Endometrium (tissue), 2 donors: ENCODE measurements at regions not wholly inside any gene's neighbourhood (a gene's known extent, or its start where the extent isn't known, plus 50 kb on each side); places are given as distances from the start of the nearest gene placed in this dataset.
"Not testable (repeated sequence)": the region's sequence is repeated elsewhere in the genome, so short reads cannot be mapped to it uniquely, and the experiment has no call there.

Source experiments
- FAIRE-seq: peaks from 2 replicates; lab custom pipeline; 2012; peaks lifted over from hg19 to GRCh38; lab: Jason Lieb, UNC
- donor health status: control.
- donor health status: control.

GRCh38 chr1:47491341-47491753 lies 53.5 kb downstream of the FOXD2 start:
- FAIRE-seq: no peak

DNA sequence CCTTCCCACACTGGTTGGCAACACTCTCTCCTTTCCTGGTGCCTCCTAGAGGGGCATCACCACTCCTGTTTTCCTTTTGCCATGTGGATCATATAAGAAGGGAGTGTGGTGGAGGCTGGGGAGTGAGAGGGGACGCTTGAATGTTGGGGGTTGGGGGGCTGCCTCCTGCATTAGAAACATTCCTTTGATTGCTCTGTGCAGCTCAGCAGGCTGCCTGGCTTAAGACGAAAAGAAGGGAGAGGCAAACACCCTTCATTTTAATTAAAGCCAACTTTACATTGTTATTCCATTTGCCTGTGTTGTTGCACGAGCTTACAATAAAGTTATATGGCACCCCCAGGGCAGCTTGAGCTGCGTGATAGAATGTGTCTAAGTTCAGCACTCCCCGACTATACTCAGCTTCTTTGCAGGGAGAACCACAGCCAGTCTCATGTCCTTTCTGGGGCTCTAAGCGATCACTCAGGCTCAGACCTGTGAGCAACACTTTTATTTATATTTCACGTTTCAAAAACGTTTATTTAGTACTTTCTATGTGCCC lies 57.4 kb downstream of the FOXD2 start:
- FAIRE-seq: no peak

GRCh38 chr1:47498551-47498950 lies 60.7 kb downstream of the FOXD2 start:
- no peak for FAIRE-seq

DNA sequence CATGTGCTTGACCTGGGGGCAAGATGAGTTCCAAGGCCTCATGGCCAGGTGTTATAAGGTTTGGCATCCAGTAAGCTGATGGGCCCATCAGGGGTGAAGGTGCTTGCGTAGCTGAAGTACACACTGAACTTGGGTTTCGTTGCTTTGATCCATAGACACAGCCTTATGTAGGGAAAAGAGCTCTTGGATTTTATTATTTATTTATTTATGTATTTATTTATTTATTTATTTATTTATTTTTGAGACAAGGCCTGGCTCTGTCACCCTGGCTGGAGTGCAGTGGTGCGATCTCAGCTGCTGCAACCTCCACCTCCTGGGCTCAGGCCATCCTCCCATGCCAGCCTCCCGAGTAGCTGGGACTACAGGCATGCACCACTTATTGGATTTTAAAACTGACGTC lies 63.2 kb downstream of the FOXD2 start:
- no peak for FAIRE-seq

DNA sequence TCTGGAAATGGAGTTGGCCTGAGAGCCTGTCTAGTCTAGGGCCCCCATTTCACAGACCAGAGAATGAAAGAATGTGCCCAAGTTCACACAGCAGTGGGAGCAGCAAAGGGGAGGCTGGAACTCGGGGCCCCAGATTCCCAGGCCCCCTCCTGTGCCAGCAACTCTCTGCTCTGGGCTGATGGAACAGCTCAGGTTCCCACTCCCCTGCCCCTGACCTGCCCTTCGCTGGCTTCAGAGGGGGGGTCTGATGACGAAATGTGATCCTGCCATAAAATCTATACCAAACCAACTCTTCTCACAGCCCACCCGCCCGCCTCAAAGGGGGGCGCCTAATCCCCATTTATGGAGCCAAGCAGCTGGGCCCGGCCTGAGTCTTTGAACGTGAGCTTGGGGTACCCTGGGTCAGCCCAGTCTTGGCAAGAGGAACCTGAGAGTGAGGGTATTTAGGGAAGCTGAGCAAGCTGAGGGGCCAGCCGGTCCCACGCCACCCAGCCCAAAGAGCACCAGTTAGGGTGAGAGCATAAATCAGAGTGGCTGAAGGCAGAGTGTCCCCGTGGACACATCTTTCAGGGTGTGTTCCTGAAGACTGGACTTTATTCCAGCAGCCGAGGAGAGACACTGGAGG lies 65.0 kb downstream of the FOXD2 start:
- no peak for FAIRE-seq

- not testable (repeated sequence) for FAIRE-seq
Observed at GRCh38 chr1:47504840-47505239, 67.0 kb downstream of the FOXD2 start.

DNA sequence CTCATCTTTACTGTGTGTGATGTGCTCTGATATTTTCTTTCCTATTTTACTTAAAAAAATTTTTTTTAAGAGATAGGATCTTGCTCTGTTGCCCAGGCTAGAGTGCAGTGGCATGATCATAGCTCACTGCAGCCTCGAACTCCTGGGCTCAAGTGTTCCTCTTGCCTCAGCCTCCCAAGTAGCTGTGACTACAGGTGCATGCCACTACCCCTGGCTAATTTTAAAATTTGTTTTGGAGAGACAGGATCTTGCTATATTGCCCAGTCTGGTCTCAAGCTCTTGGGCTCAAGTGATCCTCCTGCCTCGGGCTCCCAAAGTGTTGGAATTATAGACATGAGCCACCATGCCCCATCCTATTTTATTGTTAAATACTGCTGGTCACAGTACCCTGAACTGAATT lies 67.4 kb downstream of the FOXD2 start:
- no peak for FAIRE-seq

DNA sequence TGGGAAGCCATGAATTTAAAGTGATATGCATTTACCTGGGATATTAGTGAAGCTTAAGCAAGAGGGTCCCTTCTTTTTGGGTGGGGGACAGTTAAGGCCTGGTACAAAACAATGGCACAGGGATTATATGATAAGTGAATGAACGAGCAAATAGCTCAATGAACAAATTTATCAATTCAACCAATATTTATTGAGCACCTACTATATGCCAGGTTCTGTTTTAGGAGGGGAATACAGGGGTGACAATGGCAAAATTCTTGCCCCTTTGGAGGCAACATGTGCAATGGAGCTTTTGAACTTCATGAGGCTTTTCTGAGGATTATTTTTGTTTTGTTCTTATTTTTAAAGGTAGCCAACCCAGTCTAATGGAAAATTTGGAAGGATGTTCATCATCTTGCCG lies 68.2 kb downstream of the FOXD2 start:
- FAIRE-seq: no peak

GRCh38 chr1:47507144-47507543 lies 69.3 kb downstream of the FOXD2 start:
- FAIRE-seq: no peak

DNA sequence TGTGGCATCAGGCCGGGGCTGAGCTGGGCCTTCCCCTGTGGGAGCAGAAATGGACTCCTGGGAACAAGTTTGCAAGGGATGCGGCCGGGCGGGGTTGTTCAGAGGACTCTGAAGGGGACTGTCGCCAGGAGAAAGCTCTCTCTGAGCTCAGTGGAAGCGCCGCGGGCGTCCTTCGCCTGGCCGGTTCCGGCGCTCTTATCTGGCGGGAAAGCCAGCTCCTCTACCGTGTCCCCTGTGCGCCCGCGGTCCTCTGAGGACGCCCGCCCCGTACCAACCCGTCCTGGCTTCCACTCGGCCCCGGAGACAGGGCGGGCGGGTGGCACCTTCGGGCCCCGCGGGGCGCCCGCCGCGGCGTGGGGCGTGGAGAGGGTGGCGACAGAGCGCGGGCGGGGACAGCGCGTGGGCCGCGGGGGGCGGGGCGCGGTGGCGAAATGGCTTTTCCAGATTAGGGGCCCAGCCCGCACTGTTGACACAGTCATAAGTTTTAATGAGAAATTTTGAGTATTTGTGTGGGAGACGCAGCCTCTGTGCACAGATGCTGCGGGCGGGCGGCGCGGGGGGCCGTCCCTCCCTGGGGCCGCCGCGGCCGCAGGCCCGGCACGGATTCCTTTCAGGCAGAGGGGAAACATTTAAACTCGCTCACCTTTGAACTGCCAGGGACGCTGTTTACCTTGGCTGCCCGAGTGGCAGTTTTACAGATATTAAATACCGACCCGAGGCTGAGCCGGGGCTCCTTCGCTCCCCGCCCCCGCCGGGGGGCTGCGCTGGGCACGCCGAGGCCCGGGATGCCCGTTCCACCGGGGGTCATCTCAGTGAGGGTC lies 70.2 kb downstream of the FOXD2 start:
- no peak for FAIRE-seq

DNA sequence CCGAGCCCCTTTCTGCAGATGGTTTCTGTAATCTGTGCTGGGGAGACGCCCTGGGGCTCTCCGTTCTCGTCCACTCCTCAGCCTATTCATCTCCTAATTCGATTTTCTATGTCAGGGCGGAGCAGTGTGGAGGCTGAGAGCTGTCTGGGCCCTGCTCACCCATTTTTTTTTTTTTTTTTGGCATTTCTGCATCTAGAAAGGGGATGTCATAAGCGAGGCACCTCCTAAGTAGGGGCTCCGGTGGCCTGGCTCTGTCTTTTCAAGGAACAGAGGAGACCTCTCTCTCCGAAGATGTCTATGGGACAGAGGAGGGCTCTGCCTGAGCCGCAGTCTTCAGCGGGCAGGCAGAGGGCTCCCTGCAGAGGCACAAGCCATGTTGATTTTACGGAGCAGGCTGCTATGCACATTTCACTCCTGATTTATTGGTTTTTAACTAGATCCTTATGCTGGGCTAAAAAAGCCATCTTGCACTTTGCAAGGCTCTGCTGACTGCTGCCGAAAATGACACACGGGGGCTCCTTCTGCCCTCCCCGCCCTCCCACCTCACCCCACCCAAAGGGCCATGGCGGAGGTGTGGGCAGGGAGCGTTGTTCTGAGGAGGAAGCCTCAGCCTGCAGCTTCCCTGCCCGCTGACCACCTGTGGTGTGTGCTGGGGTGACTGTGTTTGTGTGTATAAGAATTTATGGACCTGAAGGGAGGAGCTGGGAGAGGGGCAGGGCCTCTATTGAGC lies 71.0 kb downstream of the FOXD2 start:
- FAIRE-seq: no peak

GRCh38 chr1:47510282-47510811 lies 72.5 kb downstream of the FOXD2 start:
- no peak for FAIRE-seq

GRCh38 chr1:47511825-47512224 lies 74.0 kb downstream of the FOXD2 start:
- FAIRE-seq: no peak

DNA sequence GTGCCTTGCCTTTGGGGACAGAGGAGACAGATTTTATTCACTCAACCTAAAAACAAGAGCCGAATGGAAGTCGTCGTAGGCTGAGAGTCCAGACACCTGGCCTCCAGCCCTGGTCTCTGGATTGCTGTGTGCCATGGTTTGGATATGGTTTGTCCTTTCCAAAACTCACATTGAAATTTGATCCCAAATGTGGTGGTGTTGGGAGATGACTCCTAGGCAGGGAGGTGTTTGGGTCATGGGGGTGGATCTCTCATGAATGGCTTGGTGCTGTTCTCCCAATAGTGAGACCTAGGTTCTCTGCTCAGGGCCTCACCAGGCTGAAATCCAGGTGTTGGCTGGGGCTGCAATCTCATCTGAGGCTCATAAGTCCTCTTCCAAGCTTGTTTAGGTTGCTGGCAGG lies 75.5 kb downstream of the FOXD2 start:
- no peak for FAIRE-seq

DNA sequence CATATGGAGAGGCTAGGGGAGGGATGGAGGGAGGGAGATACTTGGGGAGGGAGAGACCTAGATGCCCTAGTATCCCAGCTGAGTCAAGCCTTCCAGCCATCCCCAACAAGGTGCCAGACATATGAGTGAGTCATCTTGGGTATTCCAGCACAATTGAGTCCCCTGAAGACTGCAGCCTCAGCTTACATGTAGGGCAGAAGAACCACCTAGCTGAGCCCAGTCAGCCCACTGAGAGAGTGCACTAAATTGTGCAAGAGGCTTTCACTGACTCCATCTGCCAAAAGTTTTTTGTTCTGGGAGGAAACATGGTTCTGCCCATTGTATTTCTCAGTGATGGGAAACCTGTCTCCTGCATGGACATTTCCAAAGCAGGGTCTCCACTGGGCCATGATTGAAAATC lies 76.4 kb downstream of the FOXD2 start:
- FAIRE-seq: no peak

DNA sequence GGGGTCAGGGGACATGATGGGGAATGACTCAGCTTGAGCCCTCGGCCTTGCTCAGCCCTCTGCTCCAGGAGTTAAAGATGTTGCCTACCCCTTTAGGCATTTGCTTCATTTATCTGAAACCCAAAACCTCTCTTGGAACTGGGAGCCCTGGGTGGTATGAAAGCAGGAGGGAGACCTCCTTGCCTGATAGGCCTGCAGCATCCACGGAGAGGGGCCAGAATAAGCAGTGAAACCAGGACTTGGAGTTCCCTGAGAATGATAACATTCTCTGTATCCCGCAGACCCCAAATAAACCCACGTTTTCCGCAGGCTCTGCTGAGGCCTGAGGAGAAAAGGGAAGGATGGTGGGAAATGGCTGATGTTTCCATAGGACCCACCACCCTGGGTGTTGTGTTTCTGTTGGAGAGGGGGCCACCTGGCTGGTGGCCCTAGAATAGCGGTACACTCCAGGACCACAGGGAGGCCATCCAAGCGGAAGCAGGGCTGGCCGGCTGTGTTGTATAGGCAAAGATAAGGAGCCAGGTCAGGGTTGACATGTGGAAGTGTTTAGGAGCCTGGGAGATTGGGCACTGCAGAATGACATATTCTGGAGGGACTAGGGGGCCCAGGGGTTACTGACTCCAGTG lies 77.4 kb downstream of the FOXD2 start:
- no peak for FAIRE-seq

DNA sequence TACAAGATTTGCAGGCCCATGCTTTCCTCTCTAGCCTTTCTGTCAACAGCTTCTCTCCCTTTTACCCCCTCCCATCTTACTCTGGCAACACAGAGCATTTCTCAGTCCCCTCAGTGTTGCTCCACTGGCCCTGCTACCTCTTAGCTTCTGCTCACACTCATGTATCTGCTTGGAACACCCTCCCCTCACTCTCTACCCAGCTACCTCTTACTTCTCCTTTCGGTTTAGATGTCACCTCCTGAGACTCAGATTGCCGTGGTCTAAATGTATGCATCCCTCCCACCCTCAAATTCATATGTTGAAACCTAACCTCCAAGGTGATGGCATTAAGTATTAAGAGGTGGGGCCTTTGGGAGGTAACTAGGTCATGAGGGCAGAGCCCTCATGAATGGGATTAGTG lies 80.1 kb downstream of the FOXD2 start:
- no peak for FAIRE-seq

GRCh38 chr1:47519491-47519890 lies 81.6 kb downstream of the FOXD2 start:
- no peak for FAIRE-seq

DNA sequence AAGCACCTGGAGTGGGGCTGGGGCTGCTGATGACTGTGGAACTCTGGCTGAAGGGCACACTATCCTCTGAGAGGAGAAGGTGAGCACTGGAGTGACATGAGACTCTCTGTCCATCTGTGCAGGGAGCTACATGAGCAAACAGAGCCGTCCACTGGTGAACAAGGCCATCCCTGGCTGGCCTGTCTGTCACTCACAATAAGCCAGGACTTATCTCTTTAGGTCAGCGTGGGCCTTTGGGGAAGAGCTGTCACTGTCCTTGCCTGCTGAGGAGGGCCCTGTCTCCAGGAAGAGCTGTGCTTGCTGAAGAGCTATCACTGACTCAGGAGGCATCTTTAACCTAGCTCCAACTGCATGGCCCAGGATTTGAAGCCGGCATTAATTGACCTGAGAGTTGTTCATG lies 82.1 kb downstream of the FOXD2 start:
- no peak for FAIRE-seq

DNA sequence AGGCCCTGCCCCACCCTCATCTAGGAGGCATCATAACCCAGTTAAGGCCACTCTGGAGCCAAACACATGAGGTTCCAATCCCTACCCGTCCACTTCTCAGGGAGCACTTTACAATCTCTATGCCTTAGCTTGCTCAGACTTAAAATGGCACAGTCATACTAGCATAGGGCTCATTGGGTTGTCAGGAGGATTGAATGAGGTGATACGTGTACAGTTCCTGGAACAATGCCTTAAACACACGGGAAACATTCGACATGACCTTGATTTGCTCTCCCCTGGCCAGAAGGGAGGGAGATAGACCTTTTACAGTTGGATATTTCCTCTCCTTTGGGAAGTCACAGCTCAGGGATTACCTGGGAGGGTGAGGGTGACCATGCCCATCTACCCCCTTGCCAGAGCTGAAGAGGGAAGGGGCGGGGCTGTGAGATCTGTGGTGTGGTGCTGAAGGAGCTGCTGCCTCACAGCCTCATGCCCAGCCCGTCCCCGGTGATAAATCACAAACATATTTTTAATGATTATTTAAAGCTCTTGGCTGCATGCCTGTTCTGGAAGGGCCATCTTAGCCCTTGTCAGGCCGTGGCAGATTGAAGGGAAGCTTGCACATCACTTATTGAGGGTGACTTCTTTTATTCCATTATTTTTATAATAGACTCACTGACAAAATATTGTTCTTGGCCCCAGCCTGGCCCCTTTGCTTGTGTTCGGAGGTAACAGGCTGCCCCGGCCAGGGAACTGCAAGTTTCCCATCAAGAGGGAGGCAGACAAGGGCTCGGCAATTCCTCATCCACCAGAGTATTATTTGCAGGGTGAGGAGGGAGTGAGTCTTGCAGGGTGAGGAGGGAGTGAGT lies 83.4 kb downstream of the FOXD2 start:
- no peak for FAIRE-seq
